Uterus (tissue), 2 donors: ENCODE measurements at regions not wholly inside any gene's neighbourhood (a gene's known extent, or its start where the extent isn't known, plus 50 kb on each side); places are given as distances from the start of the nearest gene placed in this dataset.

ENCODE experiments used
- CTCF ChIP-seq, 4 experiments: fragments of 200-600 bp in 2 of 4; fragments of 450-650 bp in 2 of 4; sonication (generic) in 2 of 4; IDR thresholded peaks; one replicate each; pipeline ENCODE4 v1.5.1; 2016 to 2019; ENCODE audit warnings: antibody characterized with exemption in 4 of 4, mild to moderate bottlenecking in 2 of 4, moderate library complexity in 1 of 4
- POLR2A ChIP-seq, 2 donors: fragments of 450-650 bp; IDR thresholded peaks; one replicate each; pipeline ENCODE4 v1.6.1; 2016; ENCODE audit warnings: antibody characterized with exemption in 2 of 2, mild to moderate bottlenecking in 1 of 2, moderate library complexity in 1 of 2

GRCh38 chr14:104280902-104281767 lies 142.7 kb downstream of the KIF26A start:
- TF ChIP-seq CTCF (IDR thresholded peaks at IDR 0.05) (no peak), POLR2A (IDR thresholded peaks at IDR 0.05) (no peak)
